ENCODE measurements at regions not wholly inside any gene's neighbourhood (a gene's known extent, or its start where the extent isn't known, plus 50 kb on each side); places are given as distances from the start of the nearest gene placed in this dataset.

GRCh38 chr5:33362915-33363314 lies 77.8 kb upstream of the TARS1 start:
- DNase-seq (peak in 1 of 6 donors; percentile 16), ATAC-seq (peak in 3 of 4 donors; percentile 35 to 69 (median 57)), FAIRE-seq (no peak)
- WGBS, 2 donors, result 16 to 27% methylated on average over 4 of the region's 4 CpGs
- Histone ChIP-seq H3K36me3 (no peaks in the 10 kb centered on the region), H3K9me3 (no peaks in the 10 kb centered on the region), H3K27ac (no peak overlapping the region), H3K4me3 (no peak overlapping the region), H3K4me1 (no peaks in the 10 kb centered on the region), H3K27me3 (no peaks in the 10 kb centered on the region)
- TF ChIP-seq CTCF (IDR thresholded peaks at IDR 0.05), result no peak
- intact Hi-C loops (cut with DNase I), result no loop called here

GRCh38 chr5:33363537-33363936 lies 77.2 kb upstream of the TARS1 start:
- WGBS, 2 donors, result 83 to 85% methylated on average over 3 of the region's 3 CpGs
- TF ChIP-seq CTCF (IDR thresholded peaks at IDR 0.05), result no peak
- no peak overlapping the region for H3K27ac ChIP-seq
- H3K9me3 ChIP-seq, result no peaks in the 10 kb centered on the region
- no peak overlapping the region for H3K4me3 ChIP-seq
- intact Hi-C loops (cut with DNase I), result no loop called here
- no peaks in the 10 kb centered on the region for H3K27me3 ChIP-seq
- no peaks in the 10 kb centered on the region for H3K36me3 ChIP-seq
- ATAC-seq (peak in 3 of 4 donors; percentile 40 to 56 (median 40)), FAIRE-seq (no peak), DNase-seq (no peak)
- no peaks in the 10 kb centered on the region for H3K4me1 ChIP-seq

- no peaks in the 10 kb centered on the region for H3K4me1 ChIP-seq
- H3K36me3 ChIP-seq, result no peaks in the 10 kb centered on the region
- no peak for TF ChIP-seq CTCF (IDR thresholded peaks at IDR 0.05)
- DNase-seq (no peak), ATAC-seq (peak in 1 of 4 donors; percentile 27), FAIRE-seq (no peak)
- H3K27ac ChIP-seq, result no peak overlapping the region
- WGBS, 2 donors, result 55 to 70% methylated on average over 2 of the region's 2 CpGs
- no peaks in the 10 kb centered on the region for H3K9me3 ChIP-seq
- H3K4me3 ChIP-seq, result no peak overlapping the region
- intact Hi-C loops (cut with DNase I), result no loop called here
- no peaks in the 10 kb centered on the region for H3K27me3 ChIP-seq
Measured at GRCh38 chr5:33364406-33364805, 76.4 kb upstream of the TARS1 start.

GRCh38 chr5:33367416-33367815 lies 73.3 kb upstream of the TARS1 start:
- no peak for DNase-seq
- H3K4me1 ChIP-seq, result no peaks in the 10 kb centered on the region
- 57 to 72% methylated on average over 3 of the region's 3 CpGs for WGBS, 2 donors
- no peaks in the 10 kb centered on the region for H3K36me3 ChIP-seq
- no peak for ATAC-seq
- no peak for FAIRE-seq
- no peak overlapping the region for H3K4me3 ChIP-seq
- H3K27ac ChIP-seq, result no peak overlapping the region
- no peaks in the 10 kb centered on the region for H3K27me3 ChIP-seq
- no peak for TF ChIP-seq CTCF (IDR thresholded peaks at IDR 0.05)
- intact Hi-C loops (cut with DNase I), result no loop called here
- H3K9me3 ChIP-seq, result no peaks in the 10 kb centered on the region

- no peaks in the 10 kb centered on the region for H3K27me3 ChIP-seq
- no peak overlapping the region for H3K27ac ChIP-seq
- no peak for FAIRE-seq
- no peak for ATAC-seq
- intact Hi-C loops (cut with DNase I), result no loop called here
- TF ChIP-seq CTCF (IDR thresholded peaks at IDR 0.05), result no peak
- WGBS, 2 donors, result 31 to 43% methylated on average over 5 of the region's 5 CpGs
- DNase-seq, result no peak
- no peak overlapping the region for H3K4me3 ChIP-seq
- H3K9me3 ChIP-seq, result no peaks in the 10 kb centered on the region
- H3K4me1 ChIP-seq, result no peaks in the 10 kb centered on the region
- H3K36me3 ChIP-seq, result no peaks in the 10 kb centered on the region
Measured at GRCh38 chr5:33369485-33370465, 71.0 kb upstream of the TARS1 start.
